Suprapubic skin (tissue), 4 donors: ENCODE measurements at regions not wholly inside any gene's neighbourhood (a gene's known extent, or its start where the extent isn't known, plus 50 kb on each side); places are given as distances from the start of the nearest gene placed in this dataset.
"Not testable (repeated sequence)": the region's sequence is repeated elsewhere in the genome, so short reads cannot be mapped to it uniquely, and the experiment has no call there.

ENCODE experiments used
- DNase-seq, 2 donors: peaks; one replicate each; pipeline ENCODE4 v3.0.0-alpha.2; 2019; ENCODE audit warnings: low spot score in 2 of 2
- H3K27ac ChIP-seq: fragments of 200-600 bp; sonication (generic); one replicate; pipeline ENCODE4 v1.5.1; 2019
- H3K27me3 ChIP-seq: fragments of 200-600 bp; sonication (generic); one replicate; pipeline ENCODE4 v1.5.1; 2019
- H3K36me3 ChIP-seq: fragments of 200-600 bp; sonication (generic); one replicate; pipeline ENCODE4 v1.5.1; 2019
- H3K4me1 ChIP-seq: fragments of 200-600 bp; sonication (generic); one replicate; pipeline ENCODE4 v1.5.1; 2019
- H3K4me3 ChIP-seq: fragments of 200-600 bp; sonication (generic); one replicate; pipeline ENCODE4 v1.5.1; 2019; ENCODE audit warnings: mild to moderate bottlenecking
- H3K9me3 ChIP-seq: fragments of 200-600 bp; sonication (generic); one replicate; pipeline ENCODE4 v1.5.1; 2019
- CTCF ChIP-seq, 2 donors: fragments of 200-600 bp in 1 of 2; fragments of 450-650 bp in 1 of 2; sonication (generic) in 1 of 2; IDR thresholded peaks; one replicate each; pipeline ENCODE4 v1.5.1; 2016 to 2019; ENCODE audit warnings: antibody characterized with exemption in 2 of 2, mild to moderate bottlenecking in 1 of 2, moderate library complexity in 1 of 2
- EP300 ChIP-seq: sonication (generic); formaldehyde crosslinking; IDR thresholded peaks from one replicate; pipeline ENCODE4 v1.6.1; 2017; ENCODE audit warnings: antibody characterized with exemption
- POLR2A ChIP-seq, 2 donors: fragments of 450-650 bp; IDR thresholded peaks; one replicate each; pipeline ENCODE4 v1.6.1; 2017; ENCODE audit warnings: antibody characterized with exemption in 2 of 2, mild to moderate bottlenecking in 2 of 2, moderate library complexity in 2 of 2
- POLR2AphosphoS5 ChIP-seq, 3 donors: sonication (generic); formaldehyde crosslinking; IDR thresholded peaks; one replicate each; pipeline ENCODE4 v1.6.1; 2017; ENCODE audit warnings: antibody characterized with exemption in 3 of 3
- WGBS: methylation state at CpG from one replicate; pipeline ENCODE4 v1.1.5; 2018; 5-methylcytosine and 5-hydroxymethylcytosine counted together

GRCh38 chr3:192968901-192969300, 51.2 kb upstream of the MB21D2 start:
- H3K9me3 ChIP-seq, H3K36me3 ChIP-seq, H3K27me3 ChIP-seq, H3K27ac ChIP-seq, DNase-seq, H3K4me3 ChIP-seq, H3K4me1 ChIP-seq: not testable (repeated sequence)
- 54% methylated on average over 2 of the region's 2 CpGs for WGBS

- TF ChIP-seq EP300 (no peak), POLR2AphosphoS5 (IDR thresholded peaks at IDR 0.05) (no peak), POLR2A (IDR thresholded peaks at IDR 0.05) (no peak), CTCF (IDR thresholded peaks at IDR 0.05) (no peak)
- Histone ChIP-seq H3K9me3 (no peaks in the 10 kb centered on the region), H3K27me3 (no peaks in the 10 kb centered on the region), H3K27ac (no peak overlapping the region), H3K4me3 (no peak overlapping the region), H3K4me1 (no peaks in the 10 kb centered on the region), H3K36me3 (no peaks in the 10 kb centered on the region)
- 75% methylated on average over 5 of the region's 5 CpGs for WGBS
- no peak for DNase-seq
Observed at GRCh38 chr3:192980632-192981031, 63.0 kb upstream of the MB21D2 start.

- TF ChIP-seq POLR2AphosphoS5 (IDR thresholded peaks at IDR 0.05) = no peak
- no peak for TF ChIP-seq EP300
- no peak for TF ChIP-seq POLR2A (IDR thresholded peaks at IDR 0.05)
- no peak for TF ChIP-seq CTCF (IDR thresholded peaks at IDR 0.05)
- no peak overlapping the region for H3K27ac ChIP-seq
- WGBS = 93% methylated on average over 10 of the region's 10 CpGs
- no peaks in the 10 kb centered on the region for H3K27me3 ChIP-seq
- DNase-seq = no peak
- no peak overlapping the region for H3K4me3 ChIP-seq
- no peaks in the 10 kb centered on the region for H3K9me3 ChIP-seq
- H3K36me3 ChIP-seq = no peaks in the 10 kb centered on the region
- no peaks in the 10 kb centered on the region for H3K4me1 ChIP-seq
Observed at GRCh38 chr3:192986379-192986778, 68.7 kb upstream of the MB21D2 start.

DNA sequence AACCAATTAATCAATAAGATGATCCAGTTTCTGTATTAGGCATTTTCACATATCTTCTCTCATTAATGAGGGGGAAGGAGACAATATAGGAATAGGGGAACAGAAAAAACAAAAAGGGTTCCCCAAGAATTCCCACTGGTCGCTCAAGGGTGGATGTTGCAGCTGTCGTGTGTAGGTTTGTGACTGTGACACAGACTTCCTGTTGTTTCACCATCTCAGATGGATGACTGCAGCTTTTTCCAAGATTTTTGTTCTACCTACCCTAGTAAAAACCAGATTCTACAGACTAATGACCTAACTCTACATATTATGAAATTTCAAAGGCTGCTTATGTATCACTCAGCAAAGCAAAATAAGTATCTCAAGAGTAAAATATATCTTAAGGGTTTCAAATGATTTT, 73.7 kb upstream of the MB21D2 start:
- no peak overlapping the region for H3K4me3 ChIP-seq
- WGBS = 67% methylated on average over 2 of the region's 2 CpGs
- no peaks in the 10 kb centered on the region for H3K36me3 ChIP-seq
- TF ChIP-seq CTCF (IDR thresholded peaks at IDR 0.05) = no peak
- TF ChIP-seq POLR2AphosphoS5 (IDR thresholded peaks at IDR 0.05) = no peak
- no peak for TF ChIP-seq POLR2A (IDR thresholded peaks at IDR 0.05)
- no peak for TF ChIP-seq EP300
- H3K27ac ChIP-seq = no peak overlapping the region
- H3K9me3 ChIP-seq = no peaks in the 10 kb centered on the region
- no peak for DNase-seq
- H3K4me1 ChIP-seq = no peaks in the 10 kb centered on the region
- no peaks in the 10 kb centered on the region for H3K27me3 ChIP-seq

GRCh38 chr3:192992361-192992760, 74.7 kb upstream of the MB21D2 start:
- no peak overlapping the region for H3K27ac ChIP-seq
- no peaks in the 10 kb centered on the region for H3K36me3 ChIP-seq
- no peak for TF ChIP-seq EP300
- TF ChIP-seq CTCF (IDR thresholded peaks at IDR 0.05) = no peak
- TF ChIP-seq POLR2A (IDR thresholded peaks at IDR 0.05) = no peak
- no peak for TF ChIP-seq POLR2AphosphoS5 (IDR thresholded peaks at IDR 0.05)
- no peaks in the 10 kb centered on the region for H3K9me3 ChIP-seq
- no peak overlapping the region for H3K4me3 ChIP-seq
- H3K4me1 ChIP-seq = no peaks in the 10 kb centered on the region
- DNase-seq = no peak
- 91% methylated on average over 6 of the region's 6 CpGs for WGBS
- H3K27me3 ChIP-seq = no peaks in the 10 kb centered on the region

DNA sequence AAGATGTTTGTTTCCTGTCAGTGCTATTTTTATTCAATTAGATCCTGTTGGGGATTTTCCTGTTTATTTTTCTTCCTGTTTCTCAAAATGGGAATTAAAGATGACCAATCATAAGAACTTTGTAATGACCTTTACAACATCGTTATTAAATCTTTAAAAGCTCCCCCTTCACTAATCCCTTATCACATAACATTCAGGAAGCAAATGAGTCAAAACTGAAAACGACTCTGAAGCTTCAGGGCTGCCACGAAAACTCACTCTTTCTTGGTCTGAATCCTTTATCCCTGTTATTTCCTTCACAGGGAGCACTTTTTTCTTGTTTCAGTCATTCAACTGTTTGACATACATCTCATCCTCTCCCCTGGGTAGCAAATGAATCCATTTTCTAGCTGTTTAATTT, 75.8 kb upstream of the MB21D2 start:
- Histone ChIP-seq H3K27me3 (no peaks in the 10 kb centered on the region), H3K36me3 (no peaks in the 10 kb centered on the region), H3K4me1 (no peaks in the 10 kb centered on the region), H3K27ac (no peak overlapping the region), H3K4me3 (no peak overlapping the region), H3K9me3 (no peaks in the 10 kb centered on the region)
- DNase-seq = no peak
- WGBS = 51% methylated on average over 3 of the region's 3 CpGs
- TF ChIP-seq POLR2AphosphoS5 (IDR thresholded peaks at IDR 0.05) (no peak), POLR2A (IDR thresholded peaks at IDR 0.05) (no peak), CTCF (IDR thresholded peaks at IDR 0.05) (no peak), EP300 (no peak)

- not testable (repeated sequence) for H3K36me3 ChIP-seq, H3K27ac ChIP-seq, H3K27me3 ChIP-seq, H3K4me1 ChIP-seq, DNase-seq, H3K9me3 ChIP-seq, H3K4me3 ChIP-seq
- 93% methylated on average over 5 of the region's 5 CpGs for WGBS
Observed at GRCh38 chr3:193001113-193001512, 83.5 kb upstream of the MB21D2 start.

DNA sequence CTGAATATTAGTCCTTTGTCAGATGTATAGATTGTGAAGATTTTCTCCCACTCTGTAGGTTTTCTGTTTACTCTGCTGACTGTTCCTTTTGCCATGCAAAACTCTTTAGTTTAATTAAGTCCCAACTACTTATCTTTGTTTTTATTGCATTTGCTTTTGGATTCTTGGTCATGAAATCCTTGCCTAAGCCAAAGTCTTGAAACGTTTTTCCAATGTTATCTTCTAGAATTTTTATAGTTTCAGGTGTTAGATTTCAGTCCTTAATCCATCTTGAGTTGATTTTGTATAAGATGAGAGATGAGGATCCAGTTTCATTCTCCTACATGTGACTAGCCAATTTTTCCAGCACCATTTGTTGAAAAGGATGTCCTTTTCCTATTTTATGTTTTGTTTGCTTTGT, 86.0 kb upstream of the MB21D2 start:
- H3K4me3 ChIP-seq, H3K27ac ChIP-seq, H3K27me3 ChIP-seq, H3K9me3 ChIP-seq, H3K4me1 ChIP-seq, H3K36me3 ChIP-seq, DNase-seq: not testable (repeated sequence)
- WGBS = 23% methylated on average over 1 of the region's 1 CpG
